ENCODE measurements at regions not wholly inside any gene's neighbourhood (a gene's known extent, or its start where the extent isn't known, plus 50 kb on each side); places are given as distances from the start of the nearest gene placed in this dataset.
A peak's percentile ranks its signal among the peaks of the same experiment; 100 is the strongest.

DNA sequence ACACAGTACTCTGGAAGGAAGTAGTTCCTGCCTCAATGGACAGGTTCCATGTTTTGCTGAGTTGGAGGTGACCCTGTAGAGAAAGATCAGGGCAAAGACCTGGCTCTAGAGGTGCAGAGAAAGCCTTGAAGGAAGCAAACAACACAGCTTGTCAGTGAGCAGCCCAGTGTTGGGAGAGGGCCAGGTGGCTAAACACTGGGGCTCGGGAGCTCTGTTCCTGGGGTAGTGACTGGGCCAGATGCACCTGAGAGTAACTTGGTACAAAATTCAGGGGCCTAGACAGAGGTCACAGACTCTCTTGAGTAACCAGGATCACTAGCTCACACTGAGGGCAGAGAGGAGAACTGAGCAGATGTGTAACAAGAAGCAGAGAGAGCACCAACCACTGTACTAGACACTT, 138.4 kb upstream of the NALF2 start:
- no peak for DNase-seq (ENCODE audit: low read depth in 4 of 4, low spot score in 3 of 4)

- no peak for DNase-seq (ENCODE audit: low read depth in 4 of 4, low spot score in 3 of 4)
These were observed 138.8 kb upstream of the NALF2 start for GRCh38 chrX:69365349-69365748.

GRCh38 chrX:69362856-69363255, 141.3 kb upstream of the NALF2 start:
- DNase-seq (ENCODE audit: low read depth in 4 of 4, low spot score in 3 of 4), result peak in 1 of 4 donors; percentile 3

GRCh38 chrX:69362354-69362753, 141.8 kb upstream of the NALF2 start:
- DNase-seq (ENCODE audit: low read depth in 4 of 4, low spot score in 3 of 4), result no peak

GRCh38 chrX:69361311-69361845, 142.7 kb upstream of the NALF2 start:
- no peak for DNase-seq (ENCODE audit: low read depth in 4 of 4, low spot score in 3 of 4)

DNA sequence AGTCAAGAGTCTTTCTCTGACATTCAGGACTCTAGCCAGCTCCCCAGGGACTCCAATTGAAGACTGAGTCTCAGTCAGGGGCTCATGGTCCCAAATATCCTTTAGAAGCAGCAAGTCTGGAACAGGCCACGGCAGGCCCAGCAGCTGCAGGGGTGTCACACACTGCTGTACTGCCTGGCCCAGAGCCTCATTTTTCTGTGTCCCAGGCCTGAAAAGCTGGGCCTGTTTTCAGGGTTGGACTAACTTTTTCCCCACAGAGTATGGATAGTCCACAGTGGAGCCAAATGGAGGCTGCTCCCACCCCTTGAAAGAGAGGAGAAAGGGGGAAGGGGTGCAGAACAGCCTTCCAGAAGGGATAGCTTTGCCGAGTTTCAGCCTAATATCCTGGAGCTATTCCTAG, 146.8 kb upstream of the NALF2 start:
- no peak for DNase-seq (ENCODE audit: low read depth in 4 of 4, low spot score in 3 of 4)

GRCh38 chrX:69324851-69325250, 159.6 kb upstream of the PJA1 start:
- no peak for DNase-seq (ENCODE audit: low read depth in 4 of 4, low spot score in 3 of 4)

GRCh38 chrX:69323786-69324720, 158.8 kb upstream of the PJA1 start:
- DNase-seq (ENCODE audit: low read depth in 4 of 4, low spot score in 3 of 4), result no peak

GRCh38 chrX:69321789-69322188, 156.5 kb upstream of the PJA1 start:
- DNase-seq (ENCODE audit: low read depth in 4 of 4, low spot score in 3 of 4), result no peak

- DNase-seq (ENCODE audit: low read depth in 4 of 4, low spot score in 3 of 4), result no peak
These were observed 155.9 kb upstream of the PJA1 start for GRCh38 chrX:69321006-69321655.

DNA sequence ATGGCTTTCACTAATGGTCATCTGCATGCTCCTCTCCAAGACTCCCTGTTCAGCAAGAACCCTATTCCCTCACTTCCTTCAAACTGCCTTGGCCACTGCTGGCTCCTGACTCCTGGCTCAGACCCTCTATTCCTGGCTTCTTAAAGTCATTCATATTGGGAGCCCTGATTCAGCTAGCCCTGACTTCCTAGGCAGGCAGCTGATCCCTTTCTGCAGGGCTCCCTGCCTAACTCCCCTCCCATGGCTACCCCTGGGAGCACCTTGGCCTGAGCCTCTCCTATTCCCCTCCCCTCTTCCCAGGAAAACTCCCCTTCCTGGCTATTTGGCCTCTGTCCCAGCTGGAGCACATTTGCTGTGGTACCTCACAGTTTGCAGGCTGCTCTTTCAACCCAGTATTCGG, 154.9 kb upstream of the PJA1 start:
- DNase-seq (ENCODE audit: low read depth in 4 of 4, low spot score in 3 of 4), result no peak

GRCh38 chrX:69319376-69319775, 154.1 kb upstream of the PJA1 start:
- no peak for DNase-seq (ENCODE audit: low read depth in 4 of 4, low spot score in 3 of 4)

GRCh38 chrX:69318651-69319340, 153.5 kb upstream of the PJA1 start:
- DNase-seq (ENCODE audit: low read depth in 4 of 4, low spot score in 3 of 4), result no peak

GRCh38 chrX:69317721-69318120, 152.5 kb upstream of the PJA1 start:
- DNase-seq (ENCODE audit: low read depth in 4 of 4, low spot score in 3 of 4), result no peak

- no peak for DNase-seq (ENCODE audit: low read depth in 4 of 4, low spot score in 3 of 4)
These were observed 149.4 kb upstream of the PJA1 start for GRCh38 chrX:69314436-69315348.

DNA sequence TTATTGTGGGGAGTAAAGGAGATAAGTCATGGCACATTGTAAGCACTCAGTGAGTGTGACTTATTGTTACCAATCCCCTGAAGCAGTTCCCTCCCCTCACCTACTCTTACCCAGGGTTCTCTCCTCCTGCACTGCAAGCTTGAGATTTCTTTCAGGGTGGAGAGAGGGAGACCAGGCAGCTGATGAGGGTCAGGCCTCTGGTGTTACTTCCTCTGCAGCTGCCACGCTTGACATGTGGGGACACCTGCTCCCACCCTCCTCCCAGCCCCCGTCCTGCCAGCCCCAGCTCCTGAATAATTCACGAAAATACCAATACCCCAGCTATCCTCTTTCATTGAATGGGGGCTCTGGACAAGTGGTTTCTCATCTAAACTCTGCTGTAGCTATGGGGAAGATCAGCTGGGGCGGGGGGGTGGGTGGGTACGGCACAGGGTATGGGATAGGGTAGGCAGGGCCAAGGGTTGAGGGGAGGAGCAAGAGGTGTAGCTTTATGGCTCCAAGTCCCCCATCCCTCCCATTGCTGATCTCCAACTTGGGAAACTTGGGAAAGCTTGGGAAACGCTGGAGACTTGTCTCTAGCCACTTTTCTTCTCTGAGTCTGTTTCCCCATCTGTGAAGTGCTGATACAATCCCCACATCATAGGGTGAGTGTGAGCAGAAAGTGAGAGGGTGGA, 148.5 kb upstream of the PJA1 start:
- DNase-seq (ENCODE audit: low read depth in 4 of 4, low spot score in 3 of 4), result no peak

GRCh38 chrX:69311936-69312670, 146.8 kb upstream of the PJA1 start:
- DNase-seq (ENCODE audit: low read depth in 4 of 4, low spot score in 3 of 4), result no peak

DNA sequence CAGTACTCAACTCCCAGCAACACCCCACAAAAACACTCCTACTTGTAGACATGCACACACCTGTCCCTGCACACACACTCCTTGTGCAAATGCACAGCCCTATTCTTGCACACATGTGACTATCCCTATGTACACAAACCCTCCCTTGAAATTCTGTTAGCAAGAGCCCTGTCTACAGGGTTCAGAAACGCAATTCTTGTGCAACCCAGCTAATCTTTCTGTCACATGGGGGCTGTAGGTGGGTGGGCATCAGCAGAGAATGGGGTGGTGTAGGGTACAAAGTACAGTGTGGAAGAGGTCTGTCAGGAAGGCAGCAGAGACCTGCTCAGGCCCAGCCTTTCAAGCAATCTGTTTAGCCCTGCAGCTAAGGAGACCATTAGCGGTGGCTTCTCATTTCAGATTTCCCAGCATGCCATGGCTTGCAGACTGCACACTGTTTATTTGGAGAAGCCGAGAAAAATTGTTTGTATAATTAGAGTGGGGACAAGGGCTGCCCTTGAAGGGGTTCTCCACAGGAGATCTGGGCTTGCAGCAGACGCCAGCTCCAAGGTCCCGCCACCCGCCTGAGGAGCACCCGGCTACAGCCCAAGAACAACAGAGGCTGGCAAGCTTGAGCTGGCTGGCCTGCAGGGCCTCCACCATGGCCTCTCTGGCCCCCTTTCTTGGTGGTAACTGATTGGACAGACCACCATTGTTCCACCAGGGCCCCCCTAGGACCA, 144.0 kb upstream of the PJA1 start:
- DNase-seq (ENCODE audit: low read depth in 4 of 4, low spot score in 3 of 4), result no peak

Data from right renal pelvis (tissue), 4 donors.